ENCODE measurements at regions not wholly inside any gene's neighbourhood (a gene's known extent, or its start where the extent isn't known, plus 50 kb on each side); places are given as distances from the start of the nearest gene placed in this dataset.

DNA sequence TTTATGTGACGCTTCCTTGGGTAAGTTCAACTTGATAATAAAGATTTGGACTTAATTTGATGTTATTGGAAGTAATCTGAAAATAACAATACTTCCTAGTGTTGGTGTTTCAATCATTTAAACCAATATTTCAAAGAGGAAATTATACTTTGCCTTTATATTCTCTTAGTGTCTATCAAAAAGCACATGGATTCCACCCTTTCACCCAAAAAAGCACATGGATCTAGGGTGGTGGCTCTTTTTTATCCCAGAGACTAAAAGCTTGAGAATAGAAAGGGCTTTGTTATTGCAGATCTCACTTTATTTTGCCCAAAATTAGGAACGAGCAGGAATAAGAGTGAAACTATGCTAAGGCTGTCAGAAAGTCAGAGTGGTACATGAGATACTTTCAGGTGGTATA is 75.1 kb upstream of the RASGEF1B start:
- DNase-seq (ENCODE audit: low spot score), result no peak

DNA sequence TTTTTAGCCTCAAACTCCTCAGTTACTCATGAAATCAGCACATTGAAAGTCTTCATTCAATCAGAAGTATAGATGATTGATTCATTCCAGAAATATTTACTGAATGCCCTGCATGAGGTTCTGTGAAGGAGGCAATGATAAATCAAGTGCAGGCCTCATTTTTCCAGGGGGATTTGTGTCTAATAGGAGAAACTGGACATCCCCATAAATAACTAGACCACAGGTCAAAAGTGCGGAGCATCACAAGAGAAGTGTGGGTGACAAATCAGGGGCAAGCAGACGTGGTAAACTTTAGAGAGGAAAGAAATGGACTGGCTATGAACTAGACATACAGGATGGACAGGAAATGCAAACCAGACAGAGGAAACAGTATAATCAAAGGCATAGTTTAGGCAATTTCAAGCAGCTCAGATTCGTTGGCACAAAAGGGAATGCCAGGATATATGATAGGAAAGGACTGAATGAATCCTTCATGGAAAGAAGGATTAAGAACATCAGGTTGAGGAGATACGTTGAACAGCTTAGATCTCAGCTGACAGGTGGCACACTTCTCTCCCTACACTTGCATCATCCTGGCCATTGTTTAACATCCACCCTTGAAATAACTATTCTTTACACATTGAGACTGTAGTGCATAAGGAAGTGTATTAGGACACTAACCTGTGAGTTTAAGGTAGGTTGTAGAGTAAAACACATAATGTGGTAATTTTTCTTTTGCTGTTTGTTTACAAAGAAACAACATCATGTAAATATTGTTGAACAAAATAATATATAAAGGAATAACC is 69.6 kb upstream of the RASGEF1B start:
- DNase-seq (ENCODE audit: low spot score), result no peak

DNA sequence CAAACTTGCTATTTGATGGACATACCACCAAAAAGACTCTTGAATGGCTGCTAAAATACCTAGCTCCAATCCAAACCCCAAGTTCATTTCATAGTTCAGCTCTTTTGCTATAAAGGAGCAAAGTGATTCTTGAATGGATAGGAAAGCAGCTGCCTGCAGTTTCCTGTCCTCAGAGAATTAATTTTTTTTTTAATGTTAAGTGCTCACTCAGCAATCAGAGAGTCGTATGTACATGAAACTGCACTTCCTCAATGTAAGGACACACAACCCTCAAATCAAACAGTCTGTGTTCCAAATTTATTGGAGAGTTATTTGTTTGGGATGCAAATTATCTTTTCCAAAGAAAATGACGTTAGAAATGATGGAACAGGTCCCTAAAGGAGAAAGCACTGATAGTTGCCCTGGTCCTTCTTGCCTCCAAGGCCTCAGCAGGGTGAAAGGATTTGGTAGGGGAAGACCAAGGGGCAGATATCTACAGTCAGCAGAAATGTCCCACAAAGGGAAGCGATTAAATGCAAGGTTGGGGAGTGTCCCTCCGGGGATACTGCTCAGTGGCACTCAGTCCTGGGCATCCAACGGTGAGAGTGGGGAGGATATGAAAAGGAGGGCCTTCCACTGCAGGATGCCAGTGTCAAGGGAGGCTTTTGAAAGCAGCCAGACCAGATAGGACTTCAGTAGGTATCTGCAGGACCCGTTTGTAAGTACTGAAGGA is 67.2 kb upstream of the RASGEF1B start:
- no peak for DNase-seq (ENCODE audit: low spot score)

DNA sequence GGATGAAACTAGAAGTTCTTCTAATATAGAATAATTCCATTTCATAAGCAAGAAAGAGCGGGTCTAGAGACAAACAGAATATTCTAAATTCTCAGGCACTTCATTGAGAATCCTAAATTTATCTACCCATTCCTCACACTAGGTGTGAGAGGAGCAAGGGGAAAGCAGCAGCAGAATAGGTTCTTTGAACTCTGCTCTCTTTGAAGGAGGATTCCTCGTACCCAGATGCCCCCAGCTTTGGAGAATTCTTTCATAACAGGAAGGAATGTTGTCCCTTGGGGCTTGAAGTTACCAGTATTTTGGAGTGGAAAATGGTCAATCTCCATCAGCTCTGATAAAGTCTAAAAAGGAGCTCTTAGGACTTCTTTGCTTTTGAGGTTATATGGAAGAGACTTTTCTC is 59.7 kb upstream of the RASGEF1B start:
- DNase-seq (ENCODE audit: low spot score), result no peak

DNA sequence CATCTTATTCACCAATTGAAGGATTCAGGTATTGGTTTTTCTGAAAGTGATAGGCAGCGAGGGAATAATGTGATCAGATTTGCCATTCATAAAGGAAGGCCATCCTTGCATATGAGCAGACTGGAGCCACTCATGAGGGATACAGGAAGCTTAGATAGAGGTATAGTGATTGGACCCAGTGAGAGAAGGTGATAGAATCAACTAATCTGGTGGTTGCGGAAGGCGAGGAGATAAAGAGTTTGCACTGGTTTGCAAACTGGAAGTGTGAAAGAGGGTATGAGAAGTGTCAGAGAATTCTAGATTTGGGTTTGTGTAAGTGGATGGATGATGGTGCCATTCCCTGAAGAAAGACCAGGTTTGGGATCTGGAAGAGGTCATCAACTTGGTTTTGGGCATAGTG is 57.3 kb upstream of the RASGEF1B start:
- no peak for DNase-seq (ENCODE audit: low spot score)

DNA sequence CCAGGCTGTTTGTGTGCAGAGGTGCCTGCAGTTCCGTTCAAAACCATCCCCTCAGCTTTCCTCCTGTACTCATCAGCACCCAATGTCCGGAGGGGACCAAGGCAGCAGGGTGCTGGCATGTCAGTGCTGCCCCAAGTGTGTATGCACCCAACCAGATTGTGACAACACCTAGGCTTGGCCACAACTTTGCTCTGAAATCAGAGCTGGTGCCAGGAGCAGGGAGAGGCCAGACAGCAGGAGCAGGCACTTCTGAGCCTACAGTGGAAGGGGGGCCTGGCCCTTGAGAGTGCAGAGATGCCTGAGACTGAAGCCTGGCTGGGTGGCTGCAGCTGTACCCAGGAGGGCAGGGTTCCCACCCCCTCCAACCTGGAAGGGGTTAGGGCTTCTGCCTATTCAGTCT is 56.5 kb upstream of the RASGEF1B start:
- no peak for DNase-seq (ENCODE audit: low spot score)

DNA sequence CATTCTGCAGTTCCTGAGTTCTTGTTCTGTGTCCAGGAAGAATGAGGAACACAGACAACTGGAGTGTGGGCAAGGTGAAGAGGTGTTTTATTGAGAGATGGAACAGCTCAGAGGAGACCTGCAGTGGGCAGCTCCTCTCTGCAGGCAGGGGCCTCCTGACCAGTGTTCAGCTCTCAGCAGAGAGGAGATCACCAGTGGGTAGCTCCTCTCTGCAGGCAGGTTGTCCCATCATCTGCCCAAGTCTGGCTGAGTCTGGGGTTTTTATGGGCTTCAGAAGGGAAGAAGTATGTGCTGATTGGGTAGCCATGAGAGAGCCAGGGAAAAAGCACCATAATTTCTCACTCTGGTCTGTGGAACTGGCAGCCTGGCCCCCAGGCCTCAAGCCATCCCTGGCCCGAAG is 56.0 kb upstream of the RASGEF1B start:
- DNase-seq (ENCODE audit: low spot score), result no peak

DNA sequence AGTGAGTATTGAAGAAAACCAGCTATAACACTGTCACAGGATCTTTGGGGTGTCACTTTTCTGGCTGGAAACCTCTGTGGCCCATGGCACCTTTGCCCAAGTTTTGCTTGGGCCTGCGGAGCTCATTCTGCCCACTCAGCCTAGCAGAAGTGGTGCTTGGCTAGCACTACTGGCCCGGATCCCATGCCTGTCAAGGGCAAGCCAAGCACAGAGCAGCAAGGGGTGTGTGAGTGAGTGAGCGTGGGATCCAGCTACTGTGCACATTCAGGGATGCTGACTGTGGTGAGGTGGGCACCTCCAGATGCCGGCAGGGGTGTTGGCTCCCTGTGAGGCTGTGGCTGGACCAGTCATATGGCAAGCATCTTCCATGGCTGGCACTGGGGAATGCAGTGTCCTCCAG is 55.4 kb upstream of the RASGEF1B start:
- DNase-seq (ENCODE audit: low spot score), result no peak

DNA sequence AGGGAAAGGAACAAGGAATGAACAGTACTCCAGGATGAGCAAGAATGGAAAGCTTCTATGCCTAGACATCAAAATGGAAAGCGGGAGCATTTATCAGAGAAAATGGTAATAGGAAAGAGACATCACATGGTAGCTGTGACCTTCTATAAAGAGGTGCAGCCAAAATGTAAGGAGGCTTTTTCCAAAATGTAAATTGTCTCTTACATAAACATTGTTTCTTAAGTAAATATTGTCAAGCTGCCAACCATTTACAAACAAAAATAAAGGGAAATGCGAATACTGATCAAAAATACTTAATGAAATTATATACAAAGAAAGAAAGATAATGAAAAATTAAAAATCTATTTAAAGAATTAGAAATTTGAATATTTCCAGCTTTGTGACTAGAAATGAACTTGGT is 55.0 kb upstream of the RASGEF1B start:
- no peak for DNase-seq (ENCODE audit: low spot score)

DNA sequence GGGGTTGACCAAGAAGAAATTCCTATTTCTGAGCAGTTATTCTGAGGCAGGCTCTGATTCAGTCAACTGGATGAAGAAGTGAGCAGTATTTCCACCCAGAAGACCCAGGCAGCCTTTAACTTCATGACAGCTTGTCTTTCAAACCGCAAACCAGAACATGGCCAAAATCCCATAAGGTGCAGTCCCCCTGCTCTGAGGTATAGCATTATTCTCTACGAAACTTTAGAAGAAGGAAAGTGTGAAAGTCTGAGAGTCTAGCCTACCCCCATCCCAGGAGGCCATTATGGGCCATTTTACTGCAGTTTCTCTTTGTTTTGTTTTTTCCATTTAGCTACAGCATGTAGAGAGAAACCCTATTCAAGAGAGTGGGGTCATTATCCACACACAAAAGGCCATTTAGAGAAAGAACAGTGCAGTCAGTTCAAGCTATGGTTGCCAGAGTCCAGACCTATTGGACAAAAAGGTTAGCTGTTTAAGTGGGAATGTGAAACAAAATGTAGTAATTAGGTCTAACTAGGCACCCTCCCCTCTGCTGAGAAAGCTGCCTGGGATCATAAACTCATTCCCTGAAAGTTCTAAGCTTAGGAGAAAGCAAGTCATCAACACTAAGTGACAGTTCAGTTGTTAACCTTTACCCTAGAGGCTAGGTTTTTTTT is 52.1 kb upstream of the RASGEF1B start:
- no peak for DNase-seq (ENCODE audit: low spot score)

DNA sequence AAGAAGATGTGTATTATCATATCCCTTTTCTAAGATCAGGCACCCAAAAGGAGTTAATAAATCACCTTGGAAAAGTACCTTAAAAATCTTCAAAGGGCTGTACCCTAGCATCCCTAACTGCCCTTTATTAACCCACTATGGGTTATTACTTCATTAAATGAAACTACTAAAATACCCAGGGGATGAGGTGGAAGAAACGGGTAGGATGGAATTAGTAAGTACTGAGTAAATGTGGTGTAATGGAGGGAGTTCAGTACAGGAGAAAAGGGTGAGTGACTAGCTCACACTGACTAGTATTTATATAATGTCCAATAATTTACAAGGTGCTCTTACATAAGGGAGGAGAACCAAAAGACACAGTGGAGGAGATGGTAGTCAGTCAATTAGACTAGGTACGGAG is 51.0 kb upstream of the RASGEF1B start:
- DNase-seq (ENCODE audit: low spot score), result no peak

DNA sequence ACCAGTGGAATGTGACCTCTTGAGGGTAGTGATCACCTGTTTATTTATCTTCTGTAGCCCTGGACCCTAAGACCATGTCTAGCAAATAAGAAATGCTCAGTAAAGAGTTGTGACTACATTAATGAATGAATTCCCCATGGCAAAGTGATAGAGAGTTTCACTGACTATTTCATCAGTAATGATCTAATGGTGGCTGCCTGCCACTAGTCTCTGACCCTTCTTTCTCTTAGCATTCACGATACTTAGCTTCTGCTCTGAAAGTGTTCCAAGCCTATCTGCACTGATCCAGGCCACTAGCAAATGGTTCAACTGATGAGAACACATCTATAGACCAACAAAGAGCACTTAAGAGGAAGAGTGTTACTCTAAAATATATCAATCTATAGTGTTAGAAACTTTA is 50.0 kb upstream of the RASGEF1B start:
- DNase-seq (ENCODE audit: low spot score), result no peak

All from GM03348 (cell line).